Muscle of back (tissue), 3 donors: ENCODE measurements at regions not wholly inside any gene's neighbourhood (a gene's known extent, or its start where the extent isn't known, plus 50 kb on each side); places are given as distances from the start of the nearest gene placed in this dataset.
"Not testable (repeated sequence)": the region's sequence is repeated elsewhere in the genome, so short reads cannot be mapped to it uniquely, and the experiment has no call there.

Experiments used
- DNase-seq, 3 donors: peaks; one replicate each; pipeline versions ENCODE4 v3.0.0 to v3.0.0-alpha.2; 2013

DNA sequence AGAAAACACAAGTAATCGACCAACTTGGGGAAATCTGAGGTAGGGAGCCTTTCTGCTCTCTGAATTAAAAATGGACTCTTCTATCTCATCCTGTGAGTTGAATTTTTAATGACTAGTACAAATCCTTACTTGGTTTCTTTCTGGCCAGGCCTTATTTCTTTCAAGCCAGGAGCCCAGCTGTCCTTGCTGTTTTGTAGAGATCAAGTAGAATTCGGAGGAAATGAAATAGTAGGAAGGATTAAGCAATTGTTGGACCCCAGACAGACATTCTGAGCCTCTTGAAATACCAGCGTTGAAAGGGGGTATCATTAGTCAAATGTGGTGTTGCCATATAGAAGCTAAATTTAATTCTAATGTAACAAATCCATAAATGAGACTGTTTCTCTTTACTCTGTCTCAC is 53.7 kb upstream of the SMIM15 start:
- DNase-seq: no peak

DNA sequence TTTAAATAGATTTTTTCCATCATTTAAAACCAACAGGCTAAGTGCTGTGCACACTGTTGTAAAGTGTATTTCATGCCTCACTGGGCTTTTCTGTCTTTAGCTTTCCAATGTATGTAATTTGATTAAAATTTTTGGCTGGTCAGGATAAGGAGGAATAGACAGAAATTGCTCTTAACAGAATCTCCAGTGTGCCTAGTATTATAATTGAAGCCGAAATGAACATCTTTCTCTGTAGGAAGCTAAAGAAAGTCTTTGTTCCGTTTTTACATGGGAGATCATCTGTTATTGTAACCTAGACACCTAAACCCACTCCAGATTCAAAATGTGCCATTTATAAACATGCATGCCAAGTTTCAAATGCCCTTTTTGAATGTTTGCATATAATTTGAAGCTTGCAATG is 54.5 kb upstream of the SMIM15 start:
- no peak for DNase-seq

DNA sequence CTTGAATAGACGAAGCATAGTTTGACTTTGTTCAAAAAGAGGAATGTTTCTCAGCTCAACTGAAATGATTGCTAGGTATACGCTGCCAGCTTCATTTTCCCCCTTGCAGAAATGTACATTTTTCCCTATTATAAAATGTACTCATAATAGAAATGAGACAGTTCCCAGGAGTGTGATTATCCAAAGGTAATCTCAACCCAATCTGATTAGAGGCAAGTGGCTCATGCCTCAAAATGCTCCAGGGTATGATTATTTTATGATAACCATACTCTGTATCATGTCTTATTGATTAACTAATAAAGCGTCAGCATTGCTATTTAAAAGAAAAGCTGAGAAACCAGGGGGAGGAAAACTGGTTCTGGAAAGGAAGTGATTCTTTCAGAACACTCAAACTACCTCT is 54.9 kb upstream of the SMIM15 start:
- no peak for DNase-seq

- DNase-seq: no peak
Observed at GRCh38 chr5:61228229-61228628, 66.0 kb upstream of the SMIM15 start.

DNA sequence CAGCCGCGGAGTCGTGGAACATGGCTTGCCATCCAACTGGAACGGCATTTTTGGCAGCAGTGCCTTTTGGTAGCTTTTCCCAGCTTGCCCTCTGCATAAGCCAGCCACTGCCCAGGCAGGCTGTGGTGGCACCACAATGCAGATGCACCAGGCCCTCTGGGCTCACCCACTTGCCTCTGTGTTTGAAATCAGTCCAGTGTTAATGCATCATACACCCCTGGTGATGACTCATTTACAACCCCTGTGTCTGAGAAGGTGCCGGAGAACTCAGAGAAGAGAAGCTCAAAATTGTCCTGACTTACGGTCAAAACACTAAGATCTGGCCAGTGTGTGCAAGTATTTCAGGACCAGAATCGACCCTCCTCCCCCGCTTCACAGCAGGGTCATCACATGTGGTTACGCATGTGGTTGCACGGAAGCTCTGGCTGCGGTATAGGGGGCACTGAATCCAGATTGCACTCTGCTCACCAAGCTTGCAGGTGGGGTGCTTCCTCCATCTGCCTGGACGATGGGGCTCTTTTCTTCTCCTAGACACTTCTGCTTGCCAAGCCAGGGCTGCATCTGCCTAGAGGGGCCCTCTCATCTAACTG is 66.5 kb upstream of the SMIM15 start:
- DNase-seq: no peak

- DNase-seq: peak in 1 of 3 donors; percentile 7
Observed at GRCh38 chr5:61229416-61229815, 67.1 kb upstream of the SMIM15 start.

DNA sequence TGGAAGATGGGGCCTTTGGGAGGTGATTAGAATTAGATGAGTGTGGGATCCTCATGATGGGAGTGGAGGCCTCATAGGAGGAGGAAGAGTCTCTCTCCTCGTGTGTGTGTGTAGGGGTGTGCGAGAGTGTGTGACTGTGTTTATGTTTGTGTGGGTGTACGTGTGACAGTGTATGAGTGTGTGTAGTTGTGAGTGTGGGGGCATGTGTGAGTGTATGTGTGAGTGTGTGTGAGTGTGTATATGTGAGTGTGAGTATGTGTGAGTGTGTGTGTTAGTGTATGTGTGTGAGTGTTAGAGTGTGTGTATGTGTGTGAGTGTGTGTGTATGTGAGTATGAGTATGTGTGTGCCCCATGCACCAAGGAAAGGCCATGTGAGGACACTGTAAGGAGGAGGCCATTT is 68.2 kb upstream of the SMIM15 start:
- no peak for DNase-seq

- DNase-seq: no peak
Observed at GRCh38 chr5:61231813-61232212, 69.5 kb upstream of the SMIM15 start.

DNA sequence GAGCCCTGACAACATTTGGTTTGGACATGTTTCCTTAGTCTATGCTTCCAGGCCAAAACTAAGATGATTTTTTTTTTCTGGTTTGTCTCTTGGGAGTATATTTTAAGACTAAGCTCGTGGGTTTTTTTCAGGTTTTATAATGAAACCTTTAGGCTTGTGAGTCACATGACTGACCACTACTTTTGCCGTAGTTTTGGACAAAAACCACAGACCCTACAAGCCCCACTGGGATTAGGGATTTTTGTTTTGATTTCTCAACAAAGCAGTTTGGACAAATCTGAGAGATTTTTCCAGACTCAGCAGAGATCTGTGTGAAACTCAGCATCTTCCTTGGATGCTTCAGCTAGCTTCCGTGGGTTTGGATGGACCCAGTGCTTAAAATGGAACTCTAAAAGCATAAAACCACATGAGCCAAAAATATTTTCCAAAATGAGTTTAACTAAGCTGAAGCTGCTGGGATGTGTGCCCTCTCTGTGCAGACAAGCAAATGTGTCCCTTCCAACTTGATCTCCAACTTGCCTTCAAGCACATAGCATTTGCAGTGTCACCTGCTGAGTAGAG is 70.3 kb upstream of the SMIM15 start:
- DNase-seq: peak in 2 of 3 donors; percentile 18 to 26

GRCh38 chr5:61234019-61234418 is 71.8 kb upstream of the SMIM15 start:
- DNase-seq: no peak

GRCh38 chr5:61236715-61237114 is 74.4 kb upstream of the SMIM15 start:
- not testable (repeated sequence) for DNase-seq

- peak in 2 of 3 donors; percentile 7 to 24 for DNase-seq
Observed at GRCh38 chr5:61245486-61245885, 83.2 kb upstream of the SMIM15 start.

DNA sequence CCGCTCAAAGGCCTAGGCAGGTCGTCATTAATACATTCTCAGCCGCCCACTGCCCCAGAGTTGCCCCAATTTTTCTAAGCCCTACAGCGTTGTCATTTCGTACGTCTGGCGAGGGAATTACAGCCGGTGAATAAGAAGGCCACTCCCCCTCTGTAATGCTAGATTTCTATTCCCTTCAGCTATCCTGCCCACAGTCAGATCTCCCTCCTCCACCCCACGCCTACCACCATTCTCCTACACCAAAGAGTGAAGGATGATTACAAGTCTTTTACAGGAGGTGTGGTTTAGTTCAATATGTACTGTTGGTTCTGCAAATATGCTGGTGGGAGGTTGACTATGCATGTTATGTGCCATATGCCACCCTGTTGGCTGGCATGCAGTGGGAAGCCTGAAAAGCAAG is 83.7 kb upstream of the SMIM15 start:
- DNase-seq: no peak

DNA sequence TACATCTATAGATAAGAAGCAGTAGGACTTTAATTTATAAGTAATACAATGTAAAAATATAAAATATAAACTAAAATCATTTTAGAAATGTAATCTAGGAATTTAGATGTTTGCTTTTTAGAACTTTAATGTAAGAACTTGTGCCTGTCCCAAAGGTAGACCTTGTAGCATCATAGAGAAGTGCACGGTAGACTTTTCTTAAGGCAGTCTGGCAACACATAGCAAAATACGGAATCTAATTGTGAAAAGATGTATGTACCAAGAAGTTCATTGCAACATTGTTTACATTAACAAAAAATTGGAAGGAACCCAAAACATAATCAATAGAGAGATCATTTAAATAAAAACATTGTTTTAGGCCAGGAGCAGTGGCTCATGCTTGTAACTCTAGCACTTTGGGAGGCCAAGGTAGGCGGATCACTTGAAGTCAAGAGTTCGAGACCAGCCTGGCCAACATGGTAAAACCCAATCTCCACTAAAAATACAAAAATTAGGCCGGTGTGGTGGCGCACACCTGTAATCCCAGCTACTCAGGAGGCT is 84.6 kb upstream of the SMIM15 start:
- DNase-seq: no peak

DNA sequence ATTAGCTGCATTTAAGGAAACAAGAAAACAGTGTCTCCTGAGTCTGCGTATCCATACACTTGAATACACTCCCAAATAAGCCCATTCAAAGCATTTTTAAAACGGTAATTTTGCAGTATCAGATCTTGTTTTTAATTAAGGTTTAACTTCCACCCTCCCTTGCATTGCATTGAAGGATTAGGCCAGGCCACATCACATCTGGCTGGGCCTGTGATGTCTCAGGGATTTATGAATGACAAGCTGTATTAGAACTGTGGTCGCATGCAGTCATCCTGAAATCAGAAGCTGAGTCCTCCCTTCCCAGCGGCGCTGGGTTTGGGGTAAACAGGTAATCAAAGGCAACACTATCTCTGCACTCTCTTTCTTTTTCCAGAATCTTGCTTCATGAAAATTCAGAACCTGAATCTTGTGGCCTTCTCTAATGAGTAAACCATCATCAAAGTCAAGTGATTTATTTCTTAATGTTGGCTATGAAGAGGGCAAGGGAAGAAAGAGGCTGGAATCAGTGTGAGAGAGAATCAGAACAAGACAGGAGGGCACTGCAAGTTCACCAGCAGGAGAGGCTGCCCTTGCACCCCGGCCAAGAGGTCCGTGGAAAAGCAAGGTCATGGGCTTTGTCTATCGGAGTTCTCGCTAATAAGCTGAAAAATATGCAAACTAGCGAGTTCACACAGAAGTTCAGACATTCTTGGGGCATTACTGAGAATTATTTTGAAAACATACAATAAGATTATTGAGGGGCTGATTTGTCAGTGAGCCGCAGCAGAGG is 80.0 kb upstream of the ZSWIM6 start:
- no peak for DNase-seq

GRCh38 chr5:61252643-61252925 is 79.5 kb upstream of the ZSWIM6 start:
- DNase-seq: no peak

DNA sequence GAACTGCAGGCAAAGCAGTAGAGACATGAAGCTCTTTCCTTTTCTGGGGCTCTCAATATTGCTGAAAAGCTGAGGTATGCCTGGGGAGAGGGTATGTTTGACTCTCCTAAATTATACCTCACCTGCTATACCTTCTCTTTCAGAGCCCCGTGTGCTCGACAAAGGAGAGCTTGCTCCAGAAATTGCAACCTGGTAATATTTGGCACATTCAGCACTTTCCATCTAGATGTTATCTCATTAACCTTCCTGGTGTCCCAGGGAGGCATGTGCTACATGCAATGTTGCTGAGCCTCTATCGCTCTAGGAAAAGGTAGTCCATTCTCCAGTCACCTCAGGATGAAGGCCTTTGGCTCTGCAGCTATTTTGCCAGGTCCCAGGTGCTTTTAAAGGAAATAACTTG is 78.5 kb upstream of the ZSWIM6 start:
- no peak for DNase-seq

DNA sequence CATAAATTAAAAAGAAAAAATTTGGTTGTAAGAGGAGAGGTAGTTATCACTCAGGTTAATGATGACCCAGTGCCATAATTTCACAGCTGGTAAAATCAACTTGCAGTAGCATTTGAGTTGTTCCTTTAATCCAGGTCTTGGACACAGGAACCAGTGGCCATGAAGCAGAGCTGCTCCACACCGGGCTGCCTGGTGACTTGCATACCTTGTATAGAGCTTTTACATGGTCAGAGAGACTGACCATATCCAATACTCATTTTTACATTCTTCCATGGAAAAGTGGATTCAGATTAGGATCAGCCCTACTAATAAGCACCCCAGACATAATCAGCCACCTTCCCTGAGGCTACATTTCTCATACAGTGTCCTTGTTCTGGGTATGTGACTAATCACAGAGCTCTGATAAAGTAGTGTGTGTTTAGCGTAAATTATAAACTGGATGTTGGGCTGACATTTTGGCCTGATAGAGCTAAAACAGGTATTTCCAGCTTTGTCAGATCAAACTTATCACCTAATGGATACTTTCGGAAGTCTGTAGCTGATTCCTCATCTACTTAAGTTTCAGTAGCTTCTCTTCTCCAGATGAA is 77.0 kb upstream of the ZSWIM6 start:
- no peak for DNase-seq

- DNase-seq: no peak
Observed at GRCh38 chr5:61256474-61256873, 75.6 kb upstream of the ZSWIM6 start.

GRCh38 chr5:61257421-61257820 is 74.6 kb upstream of the ZSWIM6 start:
- DNase-seq: no peak

- no peak for DNase-seq
Observed at GRCh38 chr5:61261136-61261535, 70.9 kb upstream of the ZSWIM6 start.

- DNase-seq: no peak
Observed at GRCh38 chr5:61262080-61262479, 70.0 kb upstream of the ZSWIM6 start.

GRCh38 chr5:61263072-61263471 is 69.0 kb upstream of the ZSWIM6 start:
- DNase-seq: no peak
